ENCODE measurements at regions not wholly inside any gene's neighbourhood (a gene's known extent, or its start where the extent isn't known, plus 50 kb on each side); places are given as distances from the start of the nearest gene placed in this dataset.

DNA sequence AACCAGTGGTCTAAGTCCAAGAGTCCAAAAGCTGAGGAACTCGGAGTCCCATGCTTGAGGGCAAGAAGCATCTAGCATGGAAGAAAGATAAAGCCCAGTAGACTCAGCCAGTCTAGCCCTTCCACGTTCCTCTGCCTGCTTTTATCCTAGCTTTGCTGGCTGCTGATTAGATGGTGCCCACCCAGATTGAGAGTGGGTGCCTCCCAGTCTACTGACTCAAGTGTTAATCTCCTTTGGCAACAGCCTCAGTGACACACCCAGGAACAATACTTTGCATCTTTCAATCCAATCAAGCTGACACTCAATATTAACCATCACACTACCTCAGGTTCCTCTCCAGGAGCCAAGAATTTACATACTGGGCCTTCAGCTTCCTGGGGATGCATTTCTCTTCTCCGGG, 476.1 kb downstream of the FUT8 start:
- no peaks in the 10 kb centered on the region for H3K36me3 ChIP-seq (replicated peaks; ENCODE audit: insufficient read depth, low read depth)
- H3K4me1 ChIP-seq (ENCODE audit: insufficient read depth): no peaks in the 10 kb centered on the region
- WGBS (ENCODE audit: low lambda C conversion rate, missing lambda C conversion rate): 72% methylated on average over 3 of the region's 3 CpGs
- H3K27ac ChIP-seq: no peak overlapping the region
- DNase-seq (ENCODE audit: low spot score): no peak
- no peaks in the 10 kb centered on the region for H3K27me3 ChIP-seq
- no peaks in the 10 kb centered on the region for H3K79me2 ChIP-seq
- no peaks in the 10 kb centered on the region for H3K9me3 ChIP-seq (ENCODE audit: low read depth)
- no peak overlapping the region for H2AFZ ChIP-seq
- H3K4me3 ChIP-seq: no peak overlapping the region
- no peaks in the 10 kb centered on the region for H3K9me2 ChIP-seq (replicated peaks; ENCODE audit: insufficient read depth)
- H3K4me2 ChIP-seq: no peak overlapping the region
- H4K20me1 ChIP-seq (ENCODE audit: insufficient read depth, poor library complexity, severe bottlenecking): no peaks in the 10 kb centered on the region
- TF ChIP-seq EZH2 (IDR thresholded peaks at IDR 0.05; ENCODE audit: borderline replicate concordance) (no peak), EZH2phosphoT487 (IDR thresholded peaks at IDR 0.05; ENCODE audit: low read depth, severe bottlenecking, unreplicated experiment) (no peak)
- TF ChIP-seq, protein P1, sequence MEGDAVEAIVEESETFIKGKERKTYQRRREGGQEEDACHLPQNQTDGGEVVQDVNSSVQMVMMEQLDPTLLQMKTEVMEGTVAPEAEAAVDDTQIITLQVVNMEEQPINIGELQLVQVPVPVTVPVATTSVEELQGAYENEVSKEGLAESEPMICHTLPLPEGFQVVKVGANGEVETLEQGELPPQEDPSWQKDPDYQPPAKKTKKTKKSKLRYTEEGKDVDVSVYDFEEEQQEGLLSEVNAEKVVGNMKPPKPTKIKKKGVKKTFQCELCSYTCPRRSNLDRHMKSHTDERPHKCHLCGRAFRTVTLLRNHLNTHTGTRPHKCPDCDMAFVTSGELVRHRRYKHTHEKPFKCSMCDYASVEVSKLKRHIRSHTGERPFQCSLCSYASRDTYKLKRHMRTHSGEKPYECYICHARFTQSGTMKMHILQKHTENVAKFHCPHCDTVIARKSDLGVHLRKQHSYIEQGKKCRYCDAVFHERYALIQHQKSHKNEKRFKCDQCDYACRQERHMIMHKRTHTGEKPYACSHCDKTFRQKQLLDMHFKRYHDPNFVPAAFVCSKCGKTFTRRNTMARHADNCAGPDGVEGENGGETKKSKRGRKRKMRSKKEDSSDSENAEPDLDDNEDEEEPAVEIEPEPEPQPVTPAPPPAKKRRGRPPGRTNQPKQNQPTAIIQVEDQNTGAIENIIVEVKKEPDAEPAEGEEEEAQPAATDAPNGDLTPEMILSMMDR (IDR thresholded peaks at IDR 0.05; ENCODE audit: poor library complexity): no peak

DNA sequence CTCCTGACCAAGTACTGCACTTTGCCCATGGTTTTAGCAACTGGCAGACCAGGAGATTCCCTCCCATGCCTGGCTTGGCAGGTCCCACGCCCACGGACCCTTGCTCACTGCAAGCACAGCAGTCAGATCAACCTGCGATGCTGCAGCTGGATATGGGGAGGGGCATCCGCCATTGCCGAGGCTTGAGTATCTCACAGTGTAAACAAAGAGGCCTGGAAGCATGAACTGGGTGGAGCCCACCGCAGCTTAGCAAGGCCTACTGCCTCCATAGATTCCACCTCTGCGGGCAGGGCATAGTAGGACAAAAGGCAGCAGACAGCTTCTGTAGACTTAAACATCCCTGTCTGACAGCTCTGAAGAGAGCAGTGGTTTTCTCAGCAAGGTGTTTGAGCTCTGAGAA, 479.8 kb downstream of the FUT8 start:
- Histone ChIP-seq H4K20me1 (ENCODE audit: insufficient read depth, poor library complexity, severe bottlenecking) (no peaks in the 10 kb centered on the region), H3K27ac (no peak overlapping the region), H3K36me3 (replicated peaks; ENCODE audit: insufficient read depth, low read depth) (no peaks in the 10 kb centered on the region), H3K79me2 (no peaks in the 10 kb centered on the region), H3K9me3 (ENCODE audit: low read depth) (no peaks in the 10 kb centered on the region), H3K4me1 (ENCODE audit: insufficient read depth) (no peaks in the 10 kb centered on the region), H3K9me2 (replicated peaks; ENCODE audit: insufficient read depth) (no peaks in the 10 kb centered on the region), H2AFZ (no peak overlapping the region), H3K4me2 (no peak overlapping the region), H3K27me3 (no peaks in the 10 kb centered on the region), H3K4me3 (no peak overlapping the region)
- WGBS (ENCODE audit: low lambda C conversion rate, missing lambda C conversion rate): 65% methylated on average over 7 of the region's 7 CpGs
- DNase-seq (ENCODE audit: low spot score): peak; percentile 22
- TF ChIP-seq, protein P1 (IDR thresholded peaks at IDR 0.05; ENCODE audit: poor library complexity): no peak
- no peak for TF ChIP-seq EZH2phosphoT487 (IDR thresholded peaks at IDR 0.05; ENCODE audit: low read depth, severe bottlenecking, unreplicated experiment)
- no peak for TF ChIP-seq EZH2 (IDR thresholded peaks at IDR 0.05; ENCODE audit: borderline replicate concordance)

- no peaks in the 10 kb centered on the region for H3K9me3 ChIP-seq (ENCODE audit: low read depth)
- TF ChIP-seq, protein P1 (IDR thresholded peaks at IDR 0.05; ENCODE audit: poor library complexity): no peak
- no peak for TF ChIP-seq EZH2 (IDR thresholded peaks at IDR 0.05; ENCODE audit: borderline replicate concordance)
- no peaks in the 10 kb centered on the region for H3K27me3 ChIP-seq
- no peaks in the 10 kb centered on the region for H3K9me2 ChIP-seq (replicated peaks; ENCODE audit: insufficient read depth)
- H2AFZ ChIP-seq: no peak overlapping the region
- H3K27ac ChIP-seq: no peak overlapping the region
- no peaks in the 10 kb centered on the region for H3K4me1 ChIP-seq (ENCODE audit: insufficient read depth)
- DNase-seq (ENCODE audit: low spot score): no peak
- H3K4me3 ChIP-seq: no peak overlapping the region
- no peaks in the 10 kb centered on the region for H3K36me3 ChIP-seq (replicated peaks; ENCODE audit: insufficient read depth, low read depth)
- no peak overlapping the region for H3K4me2 ChIP-seq
- H3K79me2 ChIP-seq: no peaks in the 10 kb centered on the region
- WGBS (ENCODE audit: low lambda C conversion rate, missing lambda C conversion rate): 93% methylated on average over 2 of the region's 2 CpGs
- H4K20me1 ChIP-seq (ENCODE audit: insufficient read depth, poor library complexity, severe bottlenecking): no peaks in the 10 kb centered on the region
These were observed 487.6 kb downstream of the FUT8 start for GRCh38 chr14:65900164-65900563.

DNA sequence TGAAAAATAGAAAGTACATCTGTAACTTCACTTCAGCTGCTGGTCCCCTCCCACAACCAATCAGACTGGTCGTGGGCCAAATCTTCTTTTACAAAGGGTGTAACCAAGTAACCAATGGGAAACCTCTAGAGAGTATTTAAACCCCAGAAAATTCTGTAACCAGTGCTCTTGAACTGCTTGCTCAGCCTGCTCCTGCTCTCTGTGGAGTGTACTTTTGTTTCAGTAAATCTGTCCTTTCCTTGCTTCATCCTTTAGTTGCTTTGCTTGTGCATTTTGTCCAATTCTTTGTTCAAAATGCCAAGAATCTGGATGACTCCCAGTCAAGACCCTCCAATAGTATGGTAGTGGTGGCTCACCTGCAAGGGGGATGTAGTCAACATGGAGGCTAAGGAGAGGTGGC, 489.1 kb downstream of the FUT8 start:
- no peaks in the 10 kb centered on the region for H3K27me3 ChIP-seq
- 61% methylated on average over 1 of the region's 1 CpG for WGBS (ENCODE audit: low lambda C conversion rate, missing lambda C conversion rate)
- H3K27ac ChIP-seq: no peak overlapping the region
- H3K9me2 ChIP-seq (replicated peaks; ENCODE audit: insufficient read depth): no peaks in the 10 kb centered on the region
- TF ChIP-seq EZH2 (IDR thresholded peaks at IDR 0.05; ENCODE audit: borderline replicate concordance): no peak
- no peak for TF ChIP-seq EZH2phosphoT487 (IDR thresholded peaks at IDR 0.05; ENCODE audit: low read depth, severe bottlenecking, unreplicated experiment)
- TF ChIP-seq, protein P1 (IDR thresholded peaks at IDR 0.05; ENCODE audit: poor library complexity): no peak
- no peaks in the 10 kb centered on the region for H4K20me1 ChIP-seq (ENCODE audit: insufficient read depth, poor library complexity, severe bottlenecking)
- DNase-seq (ENCODE audit: low spot score): no peak
- H3K79me2 ChIP-seq: no peaks in the 10 kb centered on the region
- no peaks in the 10 kb centered on the region for H3K4me1 ChIP-seq (ENCODE audit: insufficient read depth)
- no peak overlapping the region for H3K4me3 ChIP-seq
- no peaks in the 10 kb centered on the region for H3K9me3 ChIP-seq (ENCODE audit: low read depth)
- H2AFZ ChIP-seq: no peak overlapping the region
- H3K4me2 ChIP-seq: no peak overlapping the region
- no peaks in the 10 kb centered on the region for H3K36me3 ChIP-seq (replicated peaks; ENCODE audit: insufficient read depth, low read depth)

Measured in hepatocyte (in vitro differentiated cells).